A549 (cell line): ENCODE measurements at regions not wholly inside any gene's neighbourhood (a gene's known extent, or its start where the extent isn't known, plus 50 kb on each side); places are given as distances from the start of the nearest gene placed in this dataset.

Experiments used
- CBX2 ChIP-seq: fragments of 200-600 bp; sonication (generic); IDR thresholded peaks from 2 replicates; pipeline ENCODE4 v1.6.1; 2016; ENCODE audit warnings: low read depth, mild to moderate bottlenecking, borderline replicate concordance
- CHD4 ChIP-seq: fragments of 200-600 bp; sonication (generic); IDR thresholded peaks from 2 replicates; pipeline ENCODE4 v1.6.1; 2016; ENCODE audit warnings: antibody characterized with exemption, mild to moderate bottlenecking, borderline replicate concordance
- EP300 ChIP-seq, 2 experiments: fragments of >200 bp; sonication (Bioruptor Twin); formaldehyde crosslinking; IDR thresholded peaks; 2 replicates in 1 of 2; 3 replicates in 1 of 2; pipeline ENCODE4 v1.6.1; 2016 to 2017
- FOSL2 ChIP-seq, 2 experiments: fragments of 450-650 bp in 1 of 2; fragments of >200 bp in 1 of 2; sonication (Bioruptor Twin) in 1 of 2; formaldehyde crosslinking; IDR thresholded peaks; 2 replicates each; pipeline versions ENCODE4 v1.5.0 to v1.6.1; 2016 to 2020; ENCODE audit warnings: mild to moderate bottlenecking in 1 of 2, moderate library complexity in 1 of 2
- TF ChIP-seq, protein P1 (sequence below): fragments of >200 bp; sonication (Bioruptor Twin); formaldehyde crosslinking; IDR thresholded peaks from 3 replicates; pipeline ENCODE4 v1.5.1; 2016
- TF ChIP-seq, protein P2 (sequence below): fragments of 150-350 bp; IDR thresholded peaks from 2 replicates; pipeline ENCODE4 v1.6.1; 2014; ENCODE audit warnings: low read depth, mild to moderate bottlenecking, low read length

DNA sequence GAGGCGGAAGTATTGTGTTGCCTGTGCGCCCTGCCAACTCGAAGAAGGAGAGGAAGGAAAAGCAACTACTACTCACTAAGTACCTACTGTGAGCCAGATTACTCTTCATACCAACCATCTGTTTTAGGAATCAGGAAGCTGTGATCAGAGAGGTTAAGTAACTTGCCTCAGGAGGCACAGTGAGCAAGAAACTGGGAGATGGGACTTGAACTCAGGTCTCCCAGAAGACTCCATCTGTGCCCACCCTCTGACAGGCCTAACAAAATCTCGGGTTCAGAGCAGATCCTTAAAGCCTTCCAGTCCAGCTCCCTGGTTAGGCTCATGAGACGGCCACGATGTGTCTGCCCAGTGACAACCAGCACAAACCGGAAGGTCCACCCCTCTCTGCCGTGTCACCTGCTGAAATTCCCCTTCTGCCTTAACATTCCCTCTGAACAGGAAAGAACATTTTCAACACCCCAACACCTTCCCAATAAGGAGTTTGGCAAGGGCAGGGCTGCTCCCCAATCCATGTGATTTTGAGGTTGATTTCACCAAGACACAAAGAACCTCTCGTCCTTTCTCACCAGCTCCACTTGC is 230.1 kb downstream of the TOMM20 start:
- TF ChIP-seq, protein P1, sequence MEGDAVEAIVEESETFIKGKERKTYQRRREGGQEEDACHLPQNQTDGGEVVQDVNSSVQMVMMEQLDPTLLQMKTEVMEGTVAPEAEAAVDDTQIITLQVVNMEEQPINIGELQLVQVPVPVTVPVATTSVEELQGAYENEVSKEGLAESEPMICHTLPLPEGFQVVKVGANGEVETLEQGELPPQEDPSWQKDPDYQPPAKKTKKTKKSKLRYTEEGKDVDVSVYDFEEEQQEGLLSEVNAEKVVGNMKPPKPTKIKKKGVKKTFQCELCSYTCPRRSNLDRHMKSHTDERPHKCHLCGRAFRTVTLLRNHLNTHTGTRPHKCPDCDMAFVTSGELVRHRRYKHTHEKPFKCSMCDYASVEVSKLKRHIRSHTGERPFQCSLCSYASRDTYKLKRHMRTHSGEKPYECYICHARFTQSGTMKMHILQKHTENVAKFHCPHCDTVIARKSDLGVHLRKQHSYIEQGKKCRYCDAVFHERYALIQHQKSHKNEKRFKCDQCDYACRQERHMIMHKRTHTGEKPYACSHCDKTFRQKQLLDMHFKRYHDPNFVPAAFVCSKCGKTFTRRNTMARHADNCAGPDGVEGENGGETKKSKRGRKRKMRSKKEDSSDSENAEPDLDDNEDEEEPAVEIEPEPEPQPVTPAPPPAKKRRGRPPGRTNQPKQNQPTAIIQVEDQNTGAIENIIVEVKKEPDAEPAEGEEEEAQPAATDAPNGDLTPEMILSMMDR = no peak
- TF ChIP-seq FOSL2 (IDR thresholded peaks at IDR 0.05) (no peak), FOSL2 (CRISPR knock-in tag; IDR thresholded peaks at IDR 0.05) (no peak), CBX2 (no peak), EP300 (IDR thresholded peaks at IDR 0.05) (no peak), CHD4 (no peak)
- TF ChIP-seq, protein P2, sequence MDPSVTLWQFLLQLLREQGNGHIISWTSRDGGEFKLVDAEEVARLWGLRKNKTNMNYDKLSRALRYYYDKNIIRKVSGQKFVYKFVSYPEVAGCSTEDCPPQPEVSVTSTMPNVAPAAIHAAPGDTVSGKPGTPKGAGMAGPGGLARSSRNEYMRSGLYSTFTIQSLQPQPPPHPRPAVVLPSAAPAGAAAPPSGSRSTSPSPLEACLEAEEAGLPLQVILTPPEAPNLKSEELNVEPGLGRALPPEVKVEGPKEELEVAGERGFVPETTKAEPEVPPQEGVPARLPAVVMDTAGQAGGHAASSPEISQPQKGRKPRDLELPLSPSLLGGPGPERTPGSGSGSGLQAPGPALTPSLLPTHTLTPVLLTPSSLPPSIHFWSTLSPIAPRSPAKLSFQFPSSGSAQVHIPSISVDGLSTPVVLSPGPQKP = no peak
